Astrocyte of the spinal cord (primary cell): ENCODE measurements at regions not wholly inside any gene's neighbourhood (a gene's known extent, or its start where the extent isn't known, plus 50 kb on each side); places are given as distances from the start of the nearest gene placed in this dataset.

Experiments
- DNase-seq: peaks from one replicate; pipeline ENCODE4 v3.0.0; 2011; ENCODE audit warnings: low read depth, low spot score
- H3K4me3 ChIP-seq: 2 replicates; pipeline ENCODE4 v1.5.1; 2011; ENCODE audit warnings: low read depth, mild to moderate bottlenecking, low read length, moderate library complexity
- in situ Hi-C: cut with HindIII; loops from 2 replicates; pipeline ENCODE4 v1.10.0; 2017; ENCODE audit warnings: low sequenced_read_pairs
- TF ChIP-seq, protein P1 (sequence below): IDR thresholded peaks from 2 replicates; pipeline ENCODE4 v1.5.1; 2012; ENCODE audit warnings: low read depth, mild to moderate bottlenecking, low read length, inconsistent platforms

DNA sequence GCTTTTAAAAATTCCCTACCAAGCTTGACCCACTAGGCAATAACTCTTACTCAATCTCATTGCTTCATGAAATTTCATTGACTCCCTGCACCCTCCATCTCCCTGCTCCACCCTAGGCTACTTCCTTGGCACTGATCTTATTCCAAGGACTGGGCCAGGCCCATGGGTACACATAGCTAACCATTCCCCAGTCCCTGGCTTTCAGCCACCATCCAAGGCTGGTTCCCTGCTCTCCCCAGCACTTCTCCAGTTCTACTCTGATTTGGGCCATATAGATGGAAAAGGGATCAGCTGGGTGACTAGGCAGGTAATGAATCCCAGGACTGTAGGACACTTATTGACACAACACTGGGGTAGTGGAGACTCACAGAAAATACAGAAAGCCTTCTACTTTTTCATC lies 88.1 kb upstream of the NEO1 start:
- TF ChIP-seq, protein P1, sequence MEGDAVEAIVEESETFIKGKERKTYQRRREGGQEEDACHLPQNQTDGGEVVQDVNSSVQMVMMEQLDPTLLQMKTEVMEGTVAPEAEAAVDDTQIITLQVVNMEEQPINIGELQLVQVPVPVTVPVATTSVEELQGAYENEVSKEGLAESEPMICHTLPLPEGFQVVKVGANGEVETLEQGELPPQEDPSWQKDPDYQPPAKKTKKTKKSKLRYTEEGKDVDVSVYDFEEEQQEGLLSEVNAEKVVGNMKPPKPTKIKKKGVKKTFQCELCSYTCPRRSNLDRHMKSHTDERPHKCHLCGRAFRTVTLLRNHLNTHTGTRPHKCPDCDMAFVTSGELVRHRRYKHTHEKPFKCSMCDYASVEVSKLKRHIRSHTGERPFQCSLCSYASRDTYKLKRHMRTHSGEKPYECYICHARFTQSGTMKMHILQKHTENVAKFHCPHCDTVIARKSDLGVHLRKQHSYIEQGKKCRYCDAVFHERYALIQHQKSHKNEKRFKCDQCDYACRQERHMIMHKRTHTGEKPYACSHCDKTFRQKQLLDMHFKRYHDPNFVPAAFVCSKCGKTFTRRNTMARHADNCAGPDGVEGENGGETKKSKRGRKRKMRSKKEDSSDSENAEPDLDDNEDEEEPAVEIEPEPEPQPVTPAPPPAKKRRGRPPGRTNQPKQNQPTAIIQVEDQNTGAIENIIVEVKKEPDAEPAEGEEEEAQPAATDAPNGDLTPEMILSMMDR: no peak

DNA sequence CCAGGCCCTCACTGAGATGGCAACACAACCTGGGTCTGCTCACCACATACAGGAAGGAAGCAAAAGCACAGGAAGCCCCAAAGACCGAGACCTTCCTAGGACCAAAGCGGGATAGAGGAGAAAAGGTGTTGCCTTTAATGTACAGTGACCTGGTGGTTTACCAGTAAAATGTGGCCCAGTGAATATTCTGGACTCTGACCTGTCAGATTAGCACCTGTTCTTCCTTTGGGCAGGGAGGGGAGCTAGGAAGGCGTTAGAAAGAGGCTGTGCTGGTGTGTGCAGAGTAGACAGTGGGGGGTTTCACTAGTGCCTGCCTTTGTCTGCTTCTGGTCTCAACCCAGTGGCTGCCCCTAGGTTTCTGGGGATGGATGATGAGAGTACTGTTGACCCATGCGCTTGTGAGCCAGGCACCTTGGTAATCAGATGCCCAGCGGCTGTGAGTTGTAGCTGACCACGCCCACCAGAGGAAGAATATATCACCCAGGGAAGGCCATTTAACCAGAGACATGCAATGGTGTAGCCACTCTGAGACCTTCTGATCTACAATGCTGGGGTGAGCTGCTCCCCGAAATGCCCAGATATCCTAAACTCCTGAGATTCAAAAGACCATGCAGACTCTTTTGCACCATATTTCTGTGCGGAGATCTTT lies 90.1 kb upstream of the NEO1 start:
- in situ Hi-C loops: no loop called here
- TF ChIP-seq, protein P1: no peak
- no peak for DNase-seq
- H3K4me3 ChIP-seq: no peak overlapping the region

More for the DNA sequence above, 88.1 kb upstream of the NEO1 start:
- no peak overlapping the region for H3K4me3 ChIP-seq
- in situ Hi-C loops: no loop called here
- DNase-seq: no peak

DNA sequence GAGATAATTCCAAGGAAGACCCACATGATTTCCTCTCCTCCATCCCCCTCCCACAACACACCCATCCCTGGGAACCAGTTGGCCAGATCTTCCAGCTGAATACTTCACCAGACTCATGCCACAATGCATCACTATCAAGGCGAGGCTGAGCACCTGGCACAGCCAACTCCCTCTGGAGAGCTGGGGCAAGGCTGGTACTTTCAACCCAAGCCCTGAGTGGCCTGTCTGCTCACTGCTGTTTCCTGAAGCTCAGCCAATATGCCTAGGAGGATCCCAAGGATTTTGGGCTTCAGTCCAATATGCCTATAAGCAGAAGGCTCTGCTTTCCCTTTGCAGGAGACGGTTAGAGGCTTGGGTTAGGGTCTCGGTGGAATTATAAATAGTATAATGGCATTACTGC lies 90.9 kb upstream of the NEO1 start:
- in situ Hi-C loops: no loop called here
- no peak for DNase-seq
- TF ChIP-seq, protein P1: no peak
- no peak overlapping the region for H3K4me3 ChIP-seq

DNA sequence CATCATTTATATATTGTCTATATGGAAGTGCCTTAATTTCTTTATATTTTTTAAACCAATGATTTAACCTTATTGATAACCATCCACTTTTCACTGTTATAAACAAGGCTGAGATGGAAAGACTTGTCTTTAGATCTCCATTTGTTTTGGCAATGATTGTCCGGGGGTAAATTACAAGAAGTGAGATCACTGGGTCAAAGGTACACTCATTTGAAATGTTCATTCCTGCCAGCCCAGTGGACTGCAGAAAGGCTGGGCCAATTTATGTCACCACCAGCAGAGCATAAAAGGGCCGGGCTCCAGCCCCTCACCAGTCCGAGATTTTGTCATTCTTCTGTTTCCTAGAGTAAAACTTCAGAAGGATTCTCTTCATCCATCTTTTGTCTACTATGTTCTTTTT lies 93.6 kb upstream of the NEO1 start:
- TF ChIP-seq, protein P1: no peak
- no peak overlapping the region for H3K4me3 ChIP-seq
- DNase-seq: no peak
- in situ Hi-C loops: no loop called here

DNA sequence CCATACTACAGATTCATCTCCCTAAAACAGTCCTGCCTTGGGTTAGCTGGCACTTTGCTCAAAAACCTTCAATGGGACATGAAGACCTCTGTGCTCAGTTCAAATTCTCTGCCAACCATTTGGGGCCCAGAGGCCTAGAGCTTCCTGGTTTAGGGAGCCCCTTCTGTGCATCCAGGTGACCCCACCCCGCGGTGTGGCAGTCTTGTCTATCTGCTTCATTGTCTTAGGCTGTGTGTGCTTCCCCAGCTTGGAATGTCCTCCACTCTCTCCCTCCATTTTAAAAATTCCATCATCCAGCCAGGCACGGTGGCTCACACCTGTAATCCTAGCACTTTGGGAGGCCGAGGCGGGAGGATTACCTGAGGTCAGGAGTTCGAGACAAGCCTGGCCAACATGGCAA lies 99.0 kb upstream of the NEO1 start:
- no peak for DNase-seq
- TF ChIP-seq, protein P1: no peak
- in situ Hi-C loops: no loop called here
- no peak overlapping the region for H3K4me3 ChIP-seq

DNA sequence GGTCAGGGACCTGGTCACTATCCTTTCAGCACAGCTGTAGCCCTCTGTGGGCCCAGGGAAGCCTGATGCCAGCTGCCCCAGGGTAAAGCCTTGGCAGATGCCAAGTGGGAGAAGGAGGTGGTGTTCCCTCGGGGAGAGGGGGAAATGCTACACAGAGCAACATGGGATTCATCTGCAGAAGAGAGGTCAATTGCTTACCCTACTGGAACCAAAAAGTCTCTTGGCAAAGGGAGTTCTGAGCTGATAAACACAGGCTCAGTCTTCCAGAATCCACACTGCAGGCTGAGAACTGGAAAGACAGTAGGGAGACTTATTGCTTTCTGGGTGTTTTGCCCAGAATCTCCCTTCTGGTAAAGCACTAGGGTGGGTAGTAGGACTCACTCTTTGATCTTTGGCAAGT lies 100.1 kb upstream of the NEO1 start:
- no peak overlapping the region for H3K4me3 ChIP-seq
- in situ Hi-C loops: no loop called here
- DNase-seq: no peak
- TF ChIP-seq, protein P1: no peak
